GM12865 (cell line): ENCODE measurements at regions not wholly inside any gene's neighbourhood (a gene's known extent, or its start where the extent isn't known, plus 50 kb on each side); places are given as distances from the start of the nearest gene placed in this dataset.

ENCODE experiments used
- DNase-seq: peaks from one replicate; pipeline ENCODE4 v3.0.0; 2010; ENCODE audit warnings: low read depth
- H3K4me3 ChIP-seq: 2 replicates; pipeline ENCODE4 v1.5.1; 2011; ENCODE audit warnings: mild to moderate bottlenecking, low read depth, low read length, control low read depth
- CTCF ChIP-seq: IDR thresholded peaks from 2 replicates; pipeline ENCODE4 v1.5.1; 2011; ENCODE audit warnings: low read length, control low read depth, low read depth, inconsistent platforms; ENCODE audit not compliant: insufficient read depth; ENCODE audit errors: missing control alignments

GRCh38 chr14:29123017-29123416, 356.4 kb downstream of the FOXG1 start:
- DNase-seq = no peak
- TF ChIP-seq CTCF = no peak
- no peak overlapping the region for H3K4me3 ChIP-seq

- no peak overlapping the region for H3K4me3 ChIP-seq
- no peak for TF ChIP-seq CTCF
- DNase-seq = no peak
Measured at GRCh38 chr14:29126361-29126760, 359.8 kb downstream of the FOXG1 start.

GRCh38 chr14:29126865-29127264, 360.3 kb downstream of the FOXG1 start:
- no peak overlapping the region for H3K4me3 ChIP-seq
- no peak for TF ChIP-seq CTCF
- DNase-seq = peak; percentile 3

GRCh38 chr14:29140016-29140415, 373.4 kb downstream of the FOXG1 start:
- no peak for DNase-seq
- no peak overlapping the region for H3K4me3 ChIP-seq
- no peak for TF ChIP-seq CTCF

- no peak overlapping the region for H3K4me3 ChIP-seq
- no peak for TF ChIP-seq CTCF
- no peak for DNase-seq
Measured at GRCh38 chr14:29144621-29145020, 378.0 kb downstream of the FOXG1 start.

- DNase-seq = no peak
- H3K4me3 ChIP-seq = no peak overlapping the region
- no peak for TF ChIP-seq CTCF
Measured at GRCh38 chr14:29148221-29148620, 381.6 kb downstream of the FOXG1 start.

GRCh38 chr14:29149798-29150197, 383.2 kb downstream of the FOXG1 start:
- H3K4me3 ChIP-seq = no peak overlapping the region
- no peak for TF ChIP-seq CTCF
- DNase-seq = no peak
